GM12872 (cell line): ENCODE measurements at regions not wholly inside any gene's neighbourhood (a gene's known extent, or its start where the extent isn't known, plus 50 kb on each side); places are given as distances from the start of the nearest gene placed in this dataset.
A peak's percentile ranks its signal among the peaks of the same experiment; 100 is the strongest.

Source experiments
- TF ChIP-seq, protein P1 (sequence below): IDR thresholded peaks from 3 replicates; pipeline ENCODE4 v1.5.1; 2011; ENCODE audit warnings: low read depth, mild to moderate bottlenecking, low read length, moderate library complexity; ENCODE audit not compliant: insufficient read depth

DNA sequence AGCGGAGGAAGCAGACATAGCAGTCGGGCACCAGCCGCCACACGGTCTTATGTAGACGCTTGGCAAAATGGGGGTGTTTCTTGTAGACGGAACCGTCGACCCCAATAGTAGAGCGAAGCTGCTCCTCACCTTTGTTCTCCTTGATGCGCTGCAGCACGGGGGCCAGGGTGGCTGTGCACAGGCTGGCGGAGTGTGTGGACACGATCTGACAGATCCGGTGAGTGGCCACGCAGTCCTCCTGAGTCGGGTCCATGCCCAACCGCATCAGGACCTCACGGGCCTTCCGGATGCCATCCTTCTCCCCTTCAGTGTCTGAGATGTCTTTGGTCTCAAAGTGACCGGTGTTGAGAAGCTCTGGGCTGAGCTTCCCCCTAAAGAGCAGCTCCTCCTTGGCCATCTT is 153.0 kb downstream of the TENT5D start:
- TF ChIP-seq, protein P1, sequence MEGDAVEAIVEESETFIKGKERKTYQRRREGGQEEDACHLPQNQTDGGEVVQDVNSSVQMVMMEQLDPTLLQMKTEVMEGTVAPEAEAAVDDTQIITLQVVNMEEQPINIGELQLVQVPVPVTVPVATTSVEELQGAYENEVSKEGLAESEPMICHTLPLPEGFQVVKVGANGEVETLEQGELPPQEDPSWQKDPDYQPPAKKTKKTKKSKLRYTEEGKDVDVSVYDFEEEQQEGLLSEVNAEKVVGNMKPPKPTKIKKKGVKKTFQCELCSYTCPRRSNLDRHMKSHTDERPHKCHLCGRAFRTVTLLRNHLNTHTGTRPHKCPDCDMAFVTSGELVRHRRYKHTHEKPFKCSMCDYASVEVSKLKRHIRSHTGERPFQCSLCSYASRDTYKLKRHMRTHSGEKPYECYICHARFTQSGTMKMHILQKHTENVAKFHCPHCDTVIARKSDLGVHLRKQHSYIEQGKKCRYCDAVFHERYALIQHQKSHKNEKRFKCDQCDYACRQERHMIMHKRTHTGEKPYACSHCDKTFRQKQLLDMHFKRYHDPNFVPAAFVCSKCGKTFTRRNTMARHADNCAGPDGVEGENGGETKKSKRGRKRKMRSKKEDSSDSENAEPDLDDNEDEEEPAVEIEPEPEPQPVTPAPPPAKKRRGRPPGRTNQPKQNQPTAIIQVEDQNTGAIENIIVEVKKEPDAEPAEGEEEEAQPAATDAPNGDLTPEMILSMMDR = no peak

DNA sequence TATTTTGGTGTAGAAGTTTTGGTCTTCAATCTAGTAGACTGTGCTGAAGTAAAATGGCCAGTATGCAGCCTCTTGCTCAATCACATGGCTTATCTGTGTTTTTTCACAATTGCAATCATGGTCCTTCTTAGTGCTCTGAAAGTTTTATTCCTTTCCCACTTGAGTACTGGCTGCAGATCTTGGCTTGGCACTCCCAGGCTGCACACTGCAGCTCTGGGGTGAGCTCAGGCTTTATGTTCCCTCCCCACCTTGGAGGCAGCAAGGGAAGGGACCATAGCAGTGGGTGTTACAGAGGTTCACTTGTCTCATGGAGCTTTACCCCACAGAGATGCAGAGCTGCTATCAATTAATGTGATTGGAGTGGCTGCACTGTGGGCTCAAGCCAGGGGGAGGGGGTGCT is 156.0 kb downstream of the TENT5D start:
- TF ChIP-seq, protein P1 = no peak

DNA sequence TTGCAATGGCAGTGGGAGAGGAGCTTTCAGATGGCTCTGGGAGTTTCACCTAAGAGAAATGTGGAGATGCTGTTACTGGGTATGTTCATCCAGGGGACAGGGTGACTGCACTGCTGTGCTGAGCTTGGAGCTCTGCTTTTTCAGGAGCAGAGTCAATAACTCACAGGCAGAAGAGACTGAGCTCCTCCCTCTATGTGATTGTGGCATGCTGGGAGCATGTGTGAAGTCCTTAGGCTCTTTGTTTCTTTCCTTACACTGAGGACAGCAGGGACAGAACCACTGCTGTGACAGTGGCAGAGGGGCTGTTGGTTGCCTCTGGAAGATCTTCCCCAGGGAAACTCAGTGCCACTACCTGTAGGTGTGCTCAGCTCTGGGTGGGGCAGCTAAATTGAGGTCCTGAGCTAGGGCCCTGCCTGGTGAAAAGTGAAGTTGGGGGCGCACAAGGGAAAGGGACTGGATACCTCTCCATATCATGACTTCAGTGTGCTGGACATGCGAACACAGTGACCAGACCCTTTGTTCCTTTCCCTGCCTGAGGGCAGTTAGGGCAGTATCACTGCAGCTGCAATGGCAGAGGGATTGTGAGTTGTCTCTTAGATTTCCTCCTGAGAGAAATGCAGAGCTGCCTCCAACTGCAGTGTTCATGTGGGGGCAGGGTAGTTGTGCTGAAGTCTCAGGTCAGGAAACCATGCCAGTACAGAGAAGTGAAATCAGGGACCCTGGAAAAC is 156.7 kb downstream of the TENT5D start:
- TF ChIP-seq, protein P1 = no peak

DNA sequence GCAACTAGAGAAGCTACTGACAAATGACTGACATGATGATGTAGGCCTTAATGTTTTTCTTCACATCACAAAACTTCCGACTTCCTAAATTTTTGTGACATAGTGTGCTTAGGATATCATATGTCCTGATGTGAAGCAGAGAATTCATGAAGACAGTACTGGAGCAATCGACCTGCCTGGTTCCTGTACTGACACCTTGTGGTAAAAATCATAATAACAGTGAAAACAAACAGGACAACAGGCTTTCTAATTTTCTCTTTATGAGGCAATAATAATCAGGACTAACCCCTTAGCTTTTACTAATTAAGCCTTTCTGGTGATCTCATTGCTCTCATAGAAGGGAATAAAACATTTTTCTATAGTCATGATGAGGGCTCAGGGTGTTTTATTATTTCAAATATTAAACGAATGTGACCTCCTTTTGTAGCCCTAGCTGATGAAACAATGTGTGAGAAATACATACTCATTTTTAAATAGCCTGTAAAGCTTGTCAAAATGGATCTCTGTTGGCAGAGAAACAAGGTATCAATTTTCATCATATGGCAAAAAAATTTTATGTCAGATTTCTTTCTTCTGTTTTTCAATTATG is 158.4 kb downstream of the TENT5D start:
- TF ChIP-seq, protein P1 = peak; percentile 43

DNA sequence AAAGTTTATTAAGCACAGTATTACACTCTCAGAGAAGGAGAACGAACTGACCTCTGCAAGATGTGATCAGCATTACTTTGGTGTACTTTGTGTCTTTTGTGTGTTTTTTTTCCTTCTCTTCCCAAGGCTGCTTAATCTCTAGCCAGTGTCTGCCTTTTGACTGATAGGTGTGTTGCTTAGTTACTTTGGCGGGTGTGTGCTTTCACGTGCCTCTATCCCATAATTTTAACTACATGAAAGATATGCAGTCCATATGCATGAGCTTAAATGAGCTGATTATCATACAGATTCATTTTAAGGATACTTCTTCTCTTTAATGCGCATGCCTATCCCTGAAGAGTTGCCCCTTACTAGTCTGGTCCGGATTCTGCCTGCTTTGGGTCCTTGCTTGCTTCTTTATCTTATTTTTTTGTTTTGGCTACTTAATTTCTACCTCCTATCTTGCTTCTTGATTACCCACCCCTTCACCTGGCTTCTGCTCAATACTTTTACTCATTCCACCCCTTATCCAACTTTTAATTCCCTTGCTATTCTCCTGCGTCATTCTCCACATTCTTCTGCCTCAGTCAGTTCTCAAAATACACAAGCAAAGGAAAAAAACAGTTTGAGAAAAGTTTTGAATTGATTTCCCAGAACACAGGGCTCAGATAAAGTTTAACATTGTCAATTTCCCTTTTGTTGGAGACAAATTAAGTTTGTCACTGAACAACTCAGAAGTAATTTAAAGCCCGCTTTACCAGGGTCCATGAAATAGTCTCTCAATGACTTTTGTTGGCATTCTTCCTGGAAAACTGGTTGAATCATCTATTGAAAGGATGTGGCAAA is 182.0 kb downstream of the TENT5D start:
- TF ChIP-seq, protein P1 = no peak
